ENCODE measurements at regions not wholly inside any gene's neighbourhood (a gene's known extent, or its start where the extent isn't known, plus 50 kb on each side); places are given as distances from the start of the nearest gene placed in this dataset. TPM values are rescaled to one million over a fixed set of nuclear protein-coding genes. Genes with fewer than 3 reads are reported as not detected.

DNA sequence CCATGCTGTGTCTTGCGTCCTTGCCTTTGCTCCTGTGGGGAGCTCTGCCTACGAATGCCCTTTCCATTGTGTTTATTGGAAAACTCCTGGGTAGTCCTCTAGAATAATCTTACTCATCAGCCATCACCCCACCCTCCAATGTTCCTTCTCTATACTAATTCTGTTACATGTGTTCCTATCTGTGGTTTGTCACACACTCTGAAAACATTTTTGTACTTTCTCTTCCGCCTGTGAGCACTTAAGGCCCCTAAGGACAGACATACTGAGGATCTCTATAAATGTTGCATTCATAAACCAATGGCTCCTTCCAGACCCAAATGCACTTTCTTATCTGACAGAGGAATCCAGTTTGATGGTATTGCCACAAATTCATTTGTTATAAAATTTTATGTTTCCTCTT lies 53.9 kb upstream of the MON1B start:
- no peaks in the 10 kb centered on the region for H3K27me3 ChIP-seq (ENCODE audit: control insufficient read depth, insufficient read depth, low read length)
- no peaks in the 10 kb centered on the region for H3K9me3 ChIP-seq (ENCODE audit: control insufficient read depth, insufficient read depth, low read depth, low read length)
- CTCF ChIA-PET = no interaction called here
- TF ChIP-seq, protein P1, sequence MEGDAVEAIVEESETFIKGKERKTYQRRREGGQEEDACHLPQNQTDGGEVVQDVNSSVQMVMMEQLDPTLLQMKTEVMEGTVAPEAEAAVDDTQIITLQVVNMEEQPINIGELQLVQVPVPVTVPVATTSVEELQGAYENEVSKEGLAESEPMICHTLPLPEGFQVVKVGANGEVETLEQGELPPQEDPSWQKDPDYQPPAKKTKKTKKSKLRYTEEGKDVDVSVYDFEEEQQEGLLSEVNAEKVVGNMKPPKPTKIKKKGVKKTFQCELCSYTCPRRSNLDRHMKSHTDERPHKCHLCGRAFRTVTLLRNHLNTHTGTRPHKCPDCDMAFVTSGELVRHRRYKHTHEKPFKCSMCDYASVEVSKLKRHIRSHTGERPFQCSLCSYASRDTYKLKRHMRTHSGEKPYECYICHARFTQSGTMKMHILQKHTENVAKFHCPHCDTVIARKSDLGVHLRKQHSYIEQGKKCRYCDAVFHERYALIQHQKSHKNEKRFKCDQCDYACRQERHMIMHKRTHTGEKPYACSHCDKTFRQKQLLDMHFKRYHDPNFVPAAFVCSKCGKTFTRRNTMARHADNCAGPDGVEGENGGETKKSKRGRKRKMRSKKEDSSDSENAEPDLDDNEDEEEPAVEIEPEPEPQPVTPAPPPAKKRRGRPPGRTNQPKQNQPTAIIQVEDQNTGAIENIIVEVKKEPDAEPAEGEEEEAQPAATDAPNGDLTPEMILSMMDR (IDR thresholded peaks at IDR 0.05) = no peak
- TF ChIP-seq SIN3A (IDR thresholded peaks at IDR 0.05; ENCODE audit: borderline replicate concordance, insufficient read depth, low read depth, low read length) (no peak), POLR2AphosphoS5 (IDR thresholded peaks at IDR 0.05; ENCODE audit: low read depth, low read length) (no peak), TCF7L2 (IDR thresholded peaks at IDR 0.05; ENCODE audit: low read depth, low read length) (no peak)
- TF ChIP-seq, protein P2, sequence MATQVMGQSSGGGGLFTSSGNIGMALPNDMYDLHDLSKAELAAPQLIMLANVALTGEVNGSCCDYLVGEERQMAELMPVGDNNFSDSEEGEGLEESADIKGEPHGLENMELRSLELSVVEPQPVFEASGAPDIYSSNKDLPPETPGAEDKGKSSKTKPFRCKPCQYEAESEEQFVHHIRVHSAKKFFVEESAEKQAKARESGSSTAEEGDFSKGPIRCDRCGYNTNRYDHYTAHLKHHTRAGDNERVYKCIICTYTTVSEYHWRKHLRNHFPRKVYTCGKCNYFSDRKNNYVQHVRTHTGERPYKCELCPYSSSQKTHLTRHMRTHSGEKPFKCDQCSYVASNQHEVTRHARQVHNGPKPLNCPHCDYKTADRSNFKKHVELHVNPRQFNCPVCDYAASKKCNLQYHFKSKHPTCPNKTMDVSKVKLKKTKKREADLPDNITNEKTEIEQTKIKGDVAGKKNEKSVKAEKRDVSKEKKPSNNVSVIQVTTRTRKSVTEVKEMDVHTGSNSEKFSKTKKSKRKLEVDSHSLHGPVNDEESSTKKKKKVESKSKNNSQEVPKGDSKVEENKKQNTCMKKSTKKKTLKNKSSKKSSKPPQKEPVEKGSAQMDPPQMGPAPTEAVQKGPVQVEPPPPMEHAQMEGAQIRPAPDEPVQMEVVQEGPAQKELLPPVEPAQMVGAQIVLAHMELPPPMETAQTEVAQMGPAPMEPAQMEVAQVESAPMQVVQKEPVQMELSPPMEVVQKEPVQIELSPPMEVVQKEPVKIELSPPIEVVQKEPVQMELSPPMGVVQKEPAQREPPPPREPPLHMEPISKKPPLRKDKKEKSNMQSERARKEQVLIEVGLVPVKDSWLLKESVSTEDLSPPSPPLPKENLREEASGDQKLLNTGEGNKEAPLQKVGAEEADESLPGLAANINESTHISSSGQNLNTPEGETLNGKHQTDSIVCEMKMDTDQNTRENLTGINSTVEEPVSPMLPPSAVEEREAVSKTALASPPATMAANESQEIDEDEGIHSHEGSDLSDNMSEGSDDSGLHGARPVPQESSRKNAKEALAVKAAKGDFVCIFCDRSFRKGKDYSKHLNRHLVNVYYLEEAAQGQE (IDR thresholded peaks at IDR 0.05; ENCODE audit: insufficient read depth in 1 of 2, low read depth in 2 of 2, low read length in 1 of 2) = no peak
- intact Hi-C loops (cut with micrococcal nuclease; ENCODE audit: unreplicated experiment) (no loop called here), in situ Hi-C loops (cut with HindIII; ENCODE audit: low pct_unique_long_range_greater_than_20kb, low sequenced_read_pairs) (no loop called here)
- no peaks in the 10 kb centered on the region for H3K36me3 ChIP-seq (ENCODE audit: control insufficient read depth, insufficient read depth, low read length)
- no peaks in the 10 kb centered on the region for H3K4me1 ChIP-seq (ENCODE audit: control insufficient read depth, insufficient read depth, low read length)
- POLR2A ChIA-PET = no interaction called here
- no peak for DNase-seq (ENCODE audit: low read depth, low spot score)
- no peak overlapping the region for H3K27ac ChIP-seq (ENCODE audit: low read length)
- no TSS peak for BruUV-seq (replicated peaks)
- H3K4me3 ChIP-seq (ENCODE audit: low read depth in 2 of 2, low read length in 2 of 2) = no peak overlapping the region
- ATAC-seq = no peak

Small RNA genes in the stretch of these regions (microRNA-seq; reads per million reads assigned to microRNA genes)
- gene MIR4719 (ENCODE audit: unreplicated experiment) = not detected
